ENCODE measurements at regions not wholly inside any gene's neighbourhood (a gene's known extent, or its start where the extent isn't known, plus 50 kb on each side); places are given as distances from the start of the nearest gene placed in this dataset.

DNA sequence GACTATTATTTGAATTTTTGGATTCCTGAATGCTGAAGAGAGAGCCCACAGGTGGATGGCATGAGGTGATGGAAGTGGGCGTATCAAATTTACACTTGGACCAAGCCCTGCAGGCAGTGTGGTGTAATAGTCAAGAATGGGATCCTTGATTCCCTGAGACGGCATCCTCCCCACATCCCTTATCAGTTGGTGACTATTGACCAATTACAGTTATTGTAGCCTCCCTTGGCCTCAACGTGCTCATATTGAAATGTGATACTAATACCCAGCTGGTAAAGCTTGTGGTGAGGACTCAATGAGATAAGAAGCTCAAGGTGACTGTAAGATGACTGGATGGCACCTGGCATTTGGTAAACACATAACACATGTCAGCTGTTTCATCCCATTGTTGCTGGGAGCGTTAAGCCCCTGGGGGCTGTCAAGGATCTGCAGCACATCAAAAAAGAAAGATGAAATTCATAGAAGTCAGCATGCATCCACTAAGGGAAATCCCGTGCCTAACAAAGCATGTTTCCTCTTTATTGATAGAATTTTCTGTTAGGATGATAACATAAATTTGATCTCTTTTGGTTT is 65.6 kb upstream of the IRX2 start:
- TF ChIP-seq, protein P1, sequence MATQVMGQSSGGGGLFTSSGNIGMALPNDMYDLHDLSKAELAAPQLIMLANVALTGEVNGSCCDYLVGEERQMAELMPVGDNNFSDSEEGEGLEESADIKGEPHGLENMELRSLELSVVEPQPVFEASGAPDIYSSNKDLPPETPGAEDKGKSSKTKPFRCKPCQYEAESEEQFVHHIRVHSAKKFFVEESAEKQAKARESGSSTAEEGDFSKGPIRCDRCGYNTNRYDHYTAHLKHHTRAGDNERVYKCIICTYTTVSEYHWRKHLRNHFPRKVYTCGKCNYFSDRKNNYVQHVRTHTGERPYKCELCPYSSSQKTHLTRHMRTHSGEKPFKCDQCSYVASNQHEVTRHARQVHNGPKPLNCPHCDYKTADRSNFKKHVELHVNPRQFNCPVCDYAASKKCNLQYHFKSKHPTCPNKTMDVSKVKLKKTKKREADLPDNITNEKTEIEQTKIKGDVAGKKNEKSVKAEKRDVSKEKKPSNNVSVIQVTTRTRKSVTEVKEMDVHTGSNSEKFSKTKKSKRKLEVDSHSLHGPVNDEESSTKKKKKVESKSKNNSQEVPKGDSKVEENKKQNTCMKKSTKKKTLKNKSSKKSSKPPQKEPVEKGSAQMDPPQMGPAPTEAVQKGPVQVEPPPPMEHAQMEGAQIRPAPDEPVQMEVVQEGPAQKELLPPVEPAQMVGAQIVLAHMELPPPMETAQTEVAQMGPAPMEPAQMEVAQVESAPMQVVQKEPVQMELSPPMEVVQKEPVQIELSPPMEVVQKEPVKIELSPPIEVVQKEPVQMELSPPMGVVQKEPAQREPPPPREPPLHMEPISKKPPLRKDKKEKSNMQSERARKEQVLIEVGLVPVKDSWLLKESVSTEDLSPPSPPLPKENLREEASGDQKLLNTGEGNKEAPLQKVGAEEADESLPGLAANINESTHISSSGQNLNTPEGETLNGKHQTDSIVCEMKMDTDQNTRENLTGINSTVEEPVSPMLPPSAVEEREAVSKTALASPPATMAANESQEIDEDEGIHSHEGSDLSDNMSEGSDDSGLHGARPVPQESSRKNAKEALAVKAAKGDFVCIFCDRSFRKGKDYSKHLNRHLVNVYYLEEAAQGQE (IDR thresholded peaks at IDR 0.05): no peak
- TF ChIP-seq POLR2A (IDR thresholded peaks at IDR 0.05; ENCODE audit: low read length): no peak
- TF ChIP-seq, protein P2, sequence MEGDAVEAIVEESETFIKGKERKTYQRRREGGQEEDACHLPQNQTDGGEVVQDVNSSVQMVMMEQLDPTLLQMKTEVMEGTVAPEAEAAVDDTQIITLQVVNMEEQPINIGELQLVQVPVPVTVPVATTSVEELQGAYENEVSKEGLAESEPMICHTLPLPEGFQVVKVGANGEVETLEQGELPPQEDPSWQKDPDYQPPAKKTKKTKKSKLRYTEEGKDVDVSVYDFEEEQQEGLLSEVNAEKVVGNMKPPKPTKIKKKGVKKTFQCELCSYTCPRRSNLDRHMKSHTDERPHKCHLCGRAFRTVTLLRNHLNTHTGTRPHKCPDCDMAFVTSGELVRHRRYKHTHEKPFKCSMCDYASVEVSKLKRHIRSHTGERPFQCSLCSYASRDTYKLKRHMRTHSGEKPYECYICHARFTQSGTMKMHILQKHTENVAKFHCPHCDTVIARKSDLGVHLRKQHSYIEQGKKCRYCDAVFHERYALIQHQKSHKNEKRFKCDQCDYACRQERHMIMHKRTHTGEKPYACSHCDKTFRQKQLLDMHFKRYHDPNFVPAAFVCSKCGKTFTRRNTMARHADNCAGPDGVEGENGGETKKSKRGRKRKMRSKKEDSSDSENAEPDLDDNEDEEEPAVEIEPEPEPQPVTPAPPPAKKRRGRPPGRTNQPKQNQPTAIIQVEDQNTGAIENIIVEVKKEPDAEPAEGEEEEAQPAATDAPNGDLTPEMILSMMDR (IDR thresholded peaks at IDR 0.05): no peak
- TF ChIP-seq EP300 (IDR thresholded peaks at IDR 0.05): no peak
- TF ChIP-seq ZFP36 (IDR thresholded peaks at IDR 0.05; ENCODE audit: borderline replicate concordance, partially characterized antibody): no peak
- TF ChIP-seq SREBF2 (IDR thresholded peaks at IDR 0.05): no peak
- TF ChIP-seq, protein P3, sequence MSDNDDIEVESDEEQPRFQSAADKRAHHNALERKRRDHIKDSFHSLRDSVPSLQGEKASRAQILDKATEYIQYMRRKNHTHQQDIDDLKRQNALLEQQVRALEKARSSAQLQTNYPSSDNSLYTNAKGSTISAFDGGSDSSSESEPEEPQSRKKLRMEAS (IDR thresholded peaks at IDR 0.05): no peak
- TF ChIP-seq CHD2 (IDR thresholded peaks at IDR 0.05; ENCODE audit: low read length, partially characterized antibody): no peak
- no peak for TF ChIP-seq ZC3H11A (IDR thresholded peaks at IDR 0.05)
- no peak for TF ChIP-seq MYC (IDR thresholded peaks at IDR 0.05; ENCODE audit: borderline replicate concordance, low read length)
- TF ChIP-seq BHLHE40 (IDR thresholded peaks at IDR 0.05; ENCODE audit: low read depth, low read length): no peak
- no peak for TF ChIP-seq JUN (IDR thresholded peaks at IDR 0.05)

Data from A549 (cell line).